Neural cell (in vitro differentiated cells): ENCODE measurements at regions not wholly inside any gene's neighbourhood (a gene's known extent, or its start where the extent isn't known, plus 50 kb on each side); places are given as distances from the start of the nearest gene placed in this dataset.
"Not testable (repeated sequence)": the region's sequence is repeated elsewhere in the genome, so short reads cannot be mapped to it uniquely, and the experiment has no call there.

Source experiments
- CTCF ChIP-seq: fragments of 450-650 bp; IDR thresholded peaks from 2 replicates; pipeline ENCODE4 v1.5.1; 2014; ENCODE audit warnings: antibody characterized with exemption, mild to moderate bottlenecking, moderate library complexity; ENCODE audit not compliant: poor library complexity, severe bottlenecking
- EP300 ChIP-seq: fragments of 450-650 bp; conservative IDR thresholded peaks from 2 replicates; pipeline ENCODE4 v1.6.1; 2014; ENCODE audit warnings: antibody characterized with exemption, mild to moderate bottlenecking, moderate library complexity; ENCODE audit not compliant: poor library complexity, severe bottlenecking
- EZH2 ChIP-seq: fragments of 200-600, 300-800 bp; shearing (Covaris generic), sonication (generic); IDR thresholded peaks from 2 replicates; pipeline ENCODE4 v1.6.1; 2014; ENCODE audit warnings: antibody characterized with exemption, low read length, borderline replicate concordance, mild to moderate bottlenecking; ENCODE audit not compliant: insufficient read depth, poor library complexity, severe bottlenecking
- REST ChIP-seq: IDR thresholded peaks from 2 replicates; pipeline ENCODE4 v1.6.1; 2012; ENCODE audit warnings: borderline replicate concordance
- TAF1 ChIP-seq: IDR thresholded peaks from 2 replicates; pipeline ENCODE4 v1.6.1; 2012; ENCODE audit warnings: low read depth

- TF ChIP-seq CTCF, EP300, REST, EZH2, TAF1: not testable (repeated sequence)
Measured at GRCh38 chr11:134982432-134982831, 570.4 kb upstream of the B3GAT1 start.
